ENCODE measurements at regions not wholly inside any gene's neighbourhood (a gene's known extent, or its start where the extent isn't known, plus 50 kb on each side); places are given as distances from the start of the nearest gene placed in this dataset.

- no peak for TF ChIP-seq CTCF (IDR thresholded peaks at IDR 0.05; ENCODE audit: insufficient read depth, low read length)
- TF ChIP-seq POLR2AphosphoS5 (IDR thresholded peaks at IDR 0.05; ENCODE audit: low read depth), result no peak
These were observed 190.0 kb upstream of the SPRY2 start for GRCh38 chr13:80530902-80531301.

Data from HL-60 (cell line).